ENCODE measurements at regions not wholly inside any gene's neighbourhood (a gene's known extent, or its start where the extent isn't known, plus 50 kb on each side); places are given as distances from the start of the nearest gene placed in this dataset.

- no peak overlapping the region for H3K4me3 Mint-ChIP-seq
- Histone ChIP-seq H4K20me1 (replicated peaks; ENCODE audit: insufficient read depth) (no peaks in the 10 kb centered on the region), H3K4me1 (ENCODE audit: insufficient read depth) (no peaks in the 10 kb centered on the region), H3K27me3 (ENCODE audit: insufficient read depth) (no peaks in the 10 kb centered on the region), H3K9me2 (ENCODE audit: insufficient read depth) (peaks cover 3% of the 10 kb centered on the region; the same call in 1 of the 2 replicates), H3K36me3 (ENCODE audit: insufficient read depth) (no peaks in the 10 kb centered on the region), H3K4me2 (no peak overlapping the region), H2AFZ (no peak overlapping the region), H3F3A (replicated peaks; ENCODE audit: low read depth) (no peaks in the 10 kb centered on the region), H3K79me2 (replicated peaks; ENCODE audit: insufficient read depth) (no peaks in the 10 kb centered on the region), H3K4me3 (no peak overlapping the region), H3K27ac (ENCODE audit: low read depth) (no peak overlapping the region; the same call in 1 of the 2 replicates)
- TF ChIP-seq ZNF114 (CRISPR knock-in tag; IDR thresholded peaks at IDR 0.05) (no peak), NANOG (IDR thresholded peaks at IDR 0.05; ENCODE audit: borderline replicate concordance) (no peak), ZNF331 (CRISPR knock-in tag; IDR thresholded peaks at IDR 0.05; ENCODE audit: low read depth) (no peak), EZH2 (IDR thresholded peaks at IDR 0.05; ENCODE audit: low read depth, unreplicated experiment) (no peak), CTCF (conservative IDR thresholded peaks at IDR 0.05; ENCODE audit: low read depth in 2 of 2) (no peak), CREB1 (CRISPR knock-in tag; IDR thresholded peaks at IDR 0.05; ENCODE audit: low read depth) (no peak), POLR2AphosphoS5 (IDR thresholded peaks at IDR 0.05; ENCODE audit: low read depth) (no peak), REST (IDR thresholded peaks at IDR 0.05; ENCODE audit: unreplicated experiment) (no peak)
- H3K4me1 Mint-ChIP-seq: peaks cover 4% of the 10 kb centered on the region; the same call in 2 of the 3 replicates
- peak overlapping the region; percentile 17; the same call in 1 of the 2 replicates for H3K27ac Mint-ChIP-seq
- ATAC-seq (no peak), DNase-seq (ENCODE audit: low spot score) (no peak)
- H3K27me3 Mint-ChIP-seq (ENCODE audit: insufficient read depth, low read depth, poor library complexity): no peaks in the 10 kb centered on the region
- H3K36me3 Mint-ChIP-seq (ENCODE audit: low read depth): no peaks in the 10 kb centered on the region
- H3K9me3 Mint-ChIP-seq: no peaks in the 10 kb centered on the region; the same call in 2 of the 3 replicates
These were observed 169.4 kb upstream of the CCNH start for GRCh38 chr5:87582149-87582548.

- H3K9me3 Mint-ChIP-seq: peaks cover under 1% of the 10 kb centered on the region; the same call in 1 of the 3 replicates
- H3K27me3 Mint-ChIP-seq (ENCODE audit: insufficient read depth, low read depth, poor library complexity): peaks cover under 1% of the 10 kb centered on the region
- Histone ChIP-seq H3K4me3 (no peak overlapping the region), H3K27ac (ENCODE audit: low read depth) (no peak overlapping the region), H3F3A (replicated peaks; ENCODE audit: low read depth) (no peaks in the 10 kb centered on the region), H3K9me2 (ENCODE audit: insufficient read depth) (peaks cover 3% of the 10 kb centered on the region; the same call in 1 of the 2 replicates), H3K27me3 (ENCODE audit: insufficient read depth) (no peaks in the 10 kb centered on the region), H3K79me2 (replicated peaks; ENCODE audit: insufficient read depth) (no peaks in the 10 kb centered on the region), H2AFZ (no peak overlapping the region), H4K20me1 (replicated peaks; ENCODE audit: insufficient read depth) (no peaks in the 10 kb centered on the region), H3K36me3 (ENCODE audit: insufficient read depth) (no peaks in the 10 kb centered on the region), H3K4me2 (no peak overlapping the region), H3K4me1 (ENCODE audit: insufficient read depth) (0 out of 2 replicates have a peak, but pooled peaks cover 4% of the 10 kb centered on the region)
- no peak overlapping the region for H3K4me3 Mint-ChIP-seq
- DNase-seq (ENCODE audit: low spot score) (no peak), ATAC-seq (no peak)
- peaks cover 6% of the 10 kb centered on the region for H3K4me1 Mint-ChIP-seq
- H3K27ac Mint-ChIP-seq: no peak overlapping the region
- no peaks in the 10 kb centered on the region for H3K36me3 Mint-ChIP-seq (ENCODE audit: low read depth)
- no peak for TF ChIP-seq ETS1 (IDR thresholded peaks at IDR 0.05)
- no peak for TF ChIP-seq ZNF462 (CRISPR knock-in tag; IDR thresholded peaks at IDR 0.05)
- TF ChIP-seq POLR2AphosphoS5 (IDR thresholded peaks at IDR 0.05; ENCODE audit: low read depth): no peak
These were observed 168.9 kb upstream of the CCNH start for GRCh38 chr5:87581661-87582060.

Measured in GM23338 (cell line).